ENCODE measurements at regions not wholly inside any gene's neighbourhood (a gene's known extent, or its start where the extent isn't known, plus 50 kb on each side); places are given as distances from the start of the nearest gene placed in this dataset.

GRCh38 chr5:6280425-6281100 is 97.8 kb downstream of the MED10 start:
- Histone ChIP-seq H3K4me1 (ENCODE audit: control insufficient read depth, extremely low read depth, insufficient read depth, low read length) (no peaks in the 10 kb centered on the region), H3K9me3 (ENCODE audit: control insufficient read depth, insufficient read depth, low read depth, low read length) (no peaks in the 10 kb centered on the region), H3K9ac (ENCODE audit: insufficient read depth, low read length) (no peak overlapping the region), H3K27me3 (ENCODE audit: control insufficient read depth, insufficient read depth, low read length) (no peaks in the 10 kb centered on the region), H3K27ac (ENCODE audit: insufficient read depth, low read length) (no peak overlapping the region), H3K36me3 (ENCODE audit: control insufficient read depth, insufficient read depth, low read length) (no peaks in the 10 kb centered on the region), H3K79me2 (ENCODE audit: control insufficient read depth, insufficient read depth, low read length) (no peaks in the 10 kb centered on the region), H4K20me1 (ENCODE audit: control insufficient read depth, extremely low read depth, insufficient read depth, low read length) (no peaks in the 10 kb centered on the region), H3K4me2 (ENCODE audit: extremely low read depth, insufficient read depth, low read length) (no peak overlapping the region), H3K4me3 (replicated peaks in 1 of 4; ENCODE audit: control extremely low read depth in 1 of 4, insufficient read depth in 1 of 4, low read depth in 3 of 4, low read length in 4 of 4) (no peak overlapping the region), H2AFZ (ENCODE audit: low read length) (no peak overlapping the region)
- TF ChIP-seq EZH2 (IDR thresholded peaks at IDR 0.05; ENCODE audit: low read length, missing control alignments) (no peak), CTCF (conservative IDR thresholded peaks at IDR 0.05 in 1 of 2, IDR thresholded peaks at IDR 0.05 in 1 of 2; ENCODE audit: low read depth in 1 of 2, low read length in 2 of 2) (no peak)
- no peak for DNase-seq (ENCODE audit: low read depth in 2 of 2)

GRCh38 chr5:6279607-6280006 is 98.7 kb downstream of the MED10 start:
- no peaks in the 10 kb centered on the region for H3K4me1 ChIP-seq (ENCODE audit: control insufficient read depth, extremely low read depth, insufficient read depth, low read length)
- H3K9ac ChIP-seq (ENCODE audit: insufficient read depth, low read length), result no peak overlapping the region
- H3K4me2 ChIP-seq (ENCODE audit: extremely low read depth, insufficient read depth, low read length), result no peak overlapping the region
- no peaks in the 10 kb centered on the region for H3K79me2 ChIP-seq (ENCODE audit: control insufficient read depth, insufficient read depth, low read length)
- H2AFZ ChIP-seq (ENCODE audit: low read length), result no peak overlapping the region
- TF ChIP-seq CTCF (conservative IDR thresholded peaks at IDR 0.05 in 1 of 2, IDR thresholded peaks at IDR 0.05 in 1 of 2; ENCODE audit: low read depth in 1 of 2, low read length in 2 of 2), result no peak
- no peak for TF ChIP-seq EZH2 (IDR thresholded peaks at IDR 0.05; ENCODE audit: low read length, missing control alignments)
- no peak for DNase-seq (ENCODE audit: low read depth in 2 of 2)
- H3K27me3 ChIP-seq (ENCODE audit: control insufficient read depth, insufficient read depth, low read length), result no peaks in the 10 kb centered on the region
- no peaks in the 10 kb centered on the region for H3K9me3 ChIP-seq (ENCODE audit: control insufficient read depth, insufficient read depth, low read depth, low read length)
- H3K36me3 ChIP-seq (ENCODE audit: control insufficient read depth, insufficient read depth, low read length), result no peaks in the 10 kb centered on the region
- no peak overlapping the region for H3K27ac ChIP-seq (ENCODE audit: insufficient read depth, low read length)
- H4K20me1 ChIP-seq (ENCODE audit: control insufficient read depth, extremely low read depth, insufficient read depth, low read length), result no peaks in the 10 kb centered on the region
- H3K4me3 ChIP-seq (replicated peaks in 1 of 4; ENCODE audit: control extremely low read depth in 1 of 4, insufficient read depth in 1 of 4, low read depth in 3 of 4, low read length in 4 of 4), result no peak overlapping the region

- no peaks in the 10 kb centered on the region for H3K36me3 ChIP-seq (ENCODE audit: control insufficient read depth, insufficient read depth, low read length)
- no peak overlapping the region for H3K4me2 ChIP-seq (ENCODE audit: extremely low read depth, insufficient read depth, low read length)
- H2AFZ ChIP-seq (ENCODE audit: low read length), result no peak overlapping the region
- H3K9ac ChIP-seq (ENCODE audit: insufficient read depth, low read length), result no peak overlapping the region
- TF ChIP-seq CTCF (conservative IDR thresholded peaks at IDR 0.05 in 1 of 2, IDR thresholded peaks at IDR 0.05 in 1 of 2; ENCODE audit: low read depth in 1 of 2, low read length in 2 of 2) (no peak), EZH2 (IDR thresholded peaks at IDR 0.05; ENCODE audit: low read length, missing control alignments) (no peak)
- H3K27me3 ChIP-seq (ENCODE audit: control insufficient read depth, insufficient read depth, low read length), result no peaks in the 10 kb centered on the region
- H3K27ac ChIP-seq (ENCODE audit: insufficient read depth, low read length), result no peak overlapping the region
- H3K9me3 ChIP-seq (ENCODE audit: control insufficient read depth, insufficient read depth, low read depth, low read length), result no peaks in the 10 kb centered on the region
- no peak for DNase-seq (ENCODE audit: low read depth in 2 of 2)
- no peaks in the 10 kb centered on the region for H3K79me2 ChIP-seq (ENCODE audit: control insufficient read depth, insufficient read depth, low read length)
- no peaks in the 10 kb centered on the region for H4K20me1 ChIP-seq (ENCODE audit: control insufficient read depth, extremely low read depth, insufficient read depth, low read length)
- H3K4me3 ChIP-seq (replicated peaks in 1 of 4; ENCODE audit: control extremely low read depth in 1 of 4, insufficient read depth in 1 of 4, low read depth in 3 of 4, low read length in 4 of 4), result no peak overlapping the region
- no peaks in the 10 kb centered on the region for H3K4me1 ChIP-seq (ENCODE audit: control insufficient read depth, extremely low read depth, insufficient read depth, low read length)
Observed at GRCh38 chr5:6274846-6275543, 103.4 kb downstream of the MED10 start.

Measured in fibroblast of lung (primary cell).